ACC112 (cell line): ENCODE measurements at regions not wholly inside any gene's neighbourhood (a gene's known extent, or its start where the extent isn't known, plus 50 kb on each side); places are given as distances from the start of the nearest gene placed in this dataset.
A peak's percentile ranks its signal among the peaks of the same experiment; 100 is the strongest.

Experiments used
- H2AFZ ChIP-seq: fragments of 200-600 bp; sonication (generic); one replicate; pipeline ENCODE4 v1.6.0; 2017; ENCODE audit warnings: antibody characterized with exemption, low read length; ENCODE audit not compliant: unreplicated experiment
- H3K27ac ChIP-seq: fragments of 200-600 bp; sonication (generic); 2 replicates; pipeline ENCODE4 v1.5.1; 2014; ENCODE audit warnings: low read depth, mild to moderate bottlenecking, antibody characterized with exemption, low read length, moderate library complexity
- H3K27me3 ChIP-seq: fragments of 200-600 bp; sonication (generic); 2 replicates; pipeline ENCODE4 v1.6.1; 2014; ENCODE audit warnings: mild to moderate bottlenecking, antibody characterized with exemption, low read length, moderate library complexity, mixed read lengths; ENCODE audit not compliant: insufficient read depth
- H3K36me3 ChIP-seq: fragments of 200-600 bp; sonication (generic); 2 replicates; pipeline ENCODE4 v1.6.1; 2016; ENCODE audit warnings: mild to moderate bottlenecking, antibody characterized with exemption, low read length, moderate library complexity, mixed read lengths; ENCODE audit not compliant: insufficient read depth
- H3K4me1 ChIP-seq: fragments of 200-600 bp; sonication (generic); one replicate; pipeline ENCODE4 v1.6.1; 2016; ENCODE audit warnings: low read length, mixed read lengths; ENCODE audit not compliant: insufficient read depth, unreplicated experiment, control insufficient read depth
- H3K4me3 ChIP-seq: fragments of 200-600 bp; sonication (generic); 2 replicates; pipeline ENCODE4 v1.5.1; 2014; ENCODE audit warnings: mild to moderate bottlenecking, low read depth, low read length
- H3K79me2 ChIP-seq: fragments of 200-600 bp; sonication (generic); one replicate; pipeline ENCODE4 v1.6.0; 2016; ENCODE audit warnings: low read length; ENCODE audit not compliant: control insufficient read depth, unreplicated experiment, insufficient read depth

DNA sequence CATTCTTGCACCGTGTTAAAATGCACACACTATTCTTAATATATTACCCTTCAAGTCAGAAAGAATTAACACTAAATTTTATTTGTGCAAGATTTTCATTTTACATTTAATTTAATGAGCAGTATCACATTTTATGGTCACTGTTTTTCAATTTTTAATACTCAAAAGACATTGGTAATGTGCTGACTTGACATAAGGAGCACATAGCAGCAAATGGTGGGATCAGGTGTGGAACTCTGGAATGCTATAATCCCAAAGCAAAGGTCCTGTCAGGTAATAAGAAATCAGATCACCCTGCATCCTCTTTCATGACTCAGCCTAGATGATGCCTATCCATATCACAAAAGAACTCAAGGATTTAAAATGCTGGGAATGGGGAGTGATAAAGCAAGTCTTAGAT lies 55.6 kb upstream of the SPAG16 start:
- H3K4me1 ChIP-seq = peaks cover 34% of the 10 kb centered on the region
- H3K4me3 ChIP-seq = no peak overlapping the region
- H3K27me3 ChIP-seq = no peaks in the 10 kb centered on the region
- peak overlapping the region; percentile 86 for H3K27ac ChIP-seq
- no peaks in the 10 kb centered on the region for H3K36me3 ChIP-seq
- H2AFZ ChIP-seq = no peak overlapping the region
- no peaks in the 10 kb centered on the region for H3K79me2 ChIP-seq

DNA sequence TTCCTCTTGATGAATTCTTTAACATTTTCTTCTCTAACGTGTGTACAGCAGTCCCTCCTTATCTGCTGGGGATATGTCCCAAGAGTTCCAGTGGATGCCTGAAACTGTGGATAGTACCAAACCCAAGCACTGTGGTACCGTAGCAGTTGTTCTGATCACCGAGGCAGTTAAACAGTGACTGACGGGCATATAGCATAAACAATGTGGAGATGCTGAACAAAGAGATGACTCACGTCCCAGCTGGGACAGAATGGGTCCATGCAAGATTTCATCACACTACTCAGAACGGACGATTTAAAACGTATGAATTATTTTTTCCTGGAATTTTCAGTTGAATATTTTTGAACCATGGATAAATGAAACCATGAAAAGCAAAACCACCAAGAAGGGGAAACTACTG lies 54.5 kb upstream of the SPAG16 start:
- no peaks in the 10 kb centered on the region for H3K36me3 ChIP-seq
- peak overlapping the region; percentile 86 for H3K27ac ChIP-seq
- H3K79me2 ChIP-seq = no peaks in the 10 kb centered on the region
- peaks cover 42% of the 10 kb centered on the region for H3K4me1 ChIP-seq
- 0 out of 2 replicates have a peak overlapping the region, but pooled peaks have one; percentile 20 for H3K4me3 ChIP-seq
- no peaks in the 10 kb centered on the region for H3K27me3 ChIP-seq
- H2AFZ ChIP-seq = peak overlapping the region; percentile 44

DNA sequence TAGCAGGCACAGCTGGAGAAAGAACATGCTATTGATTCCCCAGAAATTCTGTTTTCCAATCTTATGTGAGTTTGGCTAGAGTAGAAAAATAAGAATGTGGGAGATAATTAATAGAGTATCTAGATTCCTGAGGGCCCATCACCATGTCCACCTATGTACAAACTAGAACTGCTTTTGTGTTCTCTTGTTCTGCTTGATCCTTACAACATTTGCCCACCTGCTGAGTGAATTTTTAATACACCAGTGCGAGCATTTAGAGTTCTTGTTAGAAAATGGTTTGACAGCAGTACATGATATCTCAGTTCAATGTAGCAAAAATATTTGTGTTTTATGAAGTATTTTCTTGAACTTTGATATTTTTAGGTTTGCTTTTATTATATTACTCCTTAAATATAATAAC lies 52.3 kb upstream of the SPAG16 start:
- Histone ChIP-seq H2AFZ (no peak overlapping the region), H3K4me1 (peaks cover 55% of the 10 kb centered on the region), H3K27ac (no peak overlapping the region), H3K27me3 (no peaks in the 10 kb centered on the region), H3K4me3 (no peak overlapping the region), H3K36me3 (no peaks in the 10 kb centered on the region), H3K79me2 (no peaks in the 10 kb centered on the region)

DNA sequence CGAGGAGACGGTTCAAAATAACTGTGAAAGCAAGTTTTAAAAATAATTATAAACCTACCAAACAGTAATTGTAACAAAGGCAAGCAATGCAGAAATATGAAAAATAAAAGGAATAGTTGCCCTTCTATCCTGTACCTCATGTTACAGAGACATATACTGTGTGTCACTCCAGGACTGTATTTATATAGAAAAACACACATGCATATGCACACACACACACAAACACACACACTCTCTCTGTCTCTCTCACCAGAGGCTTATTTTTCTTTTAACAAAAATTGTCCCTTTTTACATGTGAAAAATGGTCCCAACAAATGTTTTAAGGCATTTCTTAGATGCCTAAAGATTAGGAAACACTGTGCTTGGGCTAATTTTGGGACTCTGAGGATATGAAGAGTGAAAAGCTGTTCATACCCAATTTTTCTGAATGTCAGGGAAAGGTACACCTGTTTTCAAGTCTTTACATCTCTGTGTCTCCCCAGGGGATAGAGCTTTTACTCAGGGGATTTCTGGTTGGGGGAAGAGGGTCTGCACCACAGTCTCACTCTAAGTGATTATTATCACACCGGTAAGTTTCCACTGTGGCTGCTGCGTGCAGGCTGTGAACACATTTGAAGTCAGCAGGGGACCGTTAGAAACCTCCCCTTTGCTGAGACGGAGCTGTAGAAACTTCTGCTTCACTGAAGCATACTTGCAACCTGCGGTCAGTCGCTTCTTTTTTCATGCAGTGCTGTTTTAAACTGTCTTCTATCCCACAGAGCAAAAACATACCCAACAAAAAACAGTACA lies 51.4 kb upstream of the SPAG16 start:
- no peaks in the 10 kb centered on the region for H3K36me3 ChIP-seq
- peaks cover 60% of the 10 kb centered on the region for H3K4me1 ChIP-seq
- no peaks in the 10 kb centered on the region for H3K27me3 ChIP-seq
- H3K4me3 ChIP-seq = no peak overlapping the region
- H3K27ac ChIP-seq = no peak overlapping the region
- H3K79me2 ChIP-seq = no peaks in the 10 kb centered on the region
- peak overlapping the region; percentile 40 for H2AFZ ChIP-seq

DNA sequence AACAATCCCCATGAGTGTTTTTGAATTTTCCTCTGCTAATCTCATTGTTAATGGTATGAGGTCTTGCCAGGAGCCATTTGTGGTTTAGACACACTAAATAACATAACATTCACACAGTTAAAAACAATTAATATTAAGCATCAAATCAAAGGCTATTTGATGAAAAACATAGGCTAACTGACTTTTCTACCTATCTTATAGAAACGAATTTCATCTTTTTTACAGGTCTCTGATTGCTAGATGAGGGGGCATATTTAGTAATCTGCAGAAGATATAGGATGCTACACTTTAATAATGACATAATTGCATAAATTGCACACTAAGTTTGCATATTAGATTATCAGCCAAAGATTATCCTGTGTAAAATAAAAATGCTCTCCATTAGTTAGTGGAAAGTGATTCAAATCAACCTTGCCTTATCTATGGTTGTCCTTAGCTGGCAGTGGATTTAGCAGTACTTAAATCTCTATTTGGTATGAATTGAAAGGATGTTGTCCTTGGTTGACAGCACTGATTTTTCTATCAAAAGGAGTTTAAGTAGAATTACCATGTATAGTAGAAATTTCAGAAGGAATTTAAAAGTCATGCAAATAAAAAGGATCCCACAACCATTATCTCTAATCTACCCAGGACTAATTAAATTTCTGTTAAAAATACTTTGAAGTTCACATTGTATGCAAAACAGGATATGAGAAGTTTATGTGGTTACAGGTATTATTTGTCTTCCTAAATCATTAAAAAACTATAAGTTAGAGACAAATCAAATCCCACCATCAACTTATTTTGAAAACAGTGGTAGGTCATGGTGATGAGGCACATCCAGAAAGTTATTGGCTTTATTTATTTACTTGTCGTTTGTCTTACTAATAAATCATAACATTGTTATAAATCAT lies 50.6 kb upstream of the SPAG16 start:
- Histone ChIP-seq H3K27ac (no peak overlapping the region), H2AFZ (no peak overlapping the region), H3K79me2 (no peaks in the 10 kb centered on the region), H3K4me3 (no peak overlapping the region), H3K36me3 (no peaks in the 10 kb centered on the region), H3K27me3 (no peaks in the 10 kb centered on the region), H3K4me1 (peaks cover 65% of the 10 kb centered on the region)
